ENCODE measurements at regions not wholly inside any gene's neighbourhood (a gene's known extent, or its start where the extent isn't known, plus 50 kb on each side); places are given as distances from the start of the nearest gene placed in this dataset.

- TF ChIP-seq PHF8 (IDR thresholded peaks at IDR 0.05; ENCODE audit: borderline replicate concordance, low read depth) = no peak
- no peak for TF ChIP-seq RCOR1 (IDR thresholded peaks at IDR 0.05; ENCODE audit: low read depth, low read length)
- no peak for TF ChIP-seq HOXB5 (CRISPR knock-in tag; IDR thresholded peaks at IDR 0.05)
These were observed 696.1 kb downstream of the MATN1 start for GRCh38 chr1:30027247-30027646.
